Right ventricle myocardium superior (tissue), 1 donor: ENCODE measurements at regions not wholly inside any gene's neighbourhood (a gene's known extent, or its start where the extent isn't known, plus 50 kb on each side); places are given as distances from the start of the nearest gene placed in this dataset.

Source experiments
- ATAC-seq: fragments of 200-7000 bp; cut with Tn5 transposase; one replicate; pipeline ENCODE4 v1.9.1; 2020; ENCODE audit warnings: mild to moderate bottlenecking; ENCODE audit not compliant: poor library complexity
- DNase-seq: peaks from one replicate; pipeline ENCODE4 v3.0.0-alpha.2; 2020
- intact Hi-C: fragments of 100-400 bp; cut with DNase I; formaldehyde crosslinking; loops from one replicate; pipeline ENCODE4 v1.11.2; 2022
- donor health status: DM: no; HTN: yes; CAD: no; lungs with severe emphysema.

- ATAC-seq = no peak
- no peak for DNase-seq
- intact Hi-C loops = no loop called here
Observed at GRCh38 chr10:130889240-130889639, 422.3 kb downstream of the TCERG1L start.

GRCh38 chr10:130889780-130890179 is 421.7 kb downstream of the TCERG1L start:
- intact Hi-C loops = no loop called here
- DNase-seq (no peak), ATAC-seq (no peak)

- ATAC-seq (no peak), DNase-seq (no peak)
- intact Hi-C loops = no loop called here
Observed at GRCh38 chr10:130891066-130891465, 420.5 kb downstream of the TCERG1L start.

GRCh38 chr10:130894471-130894870 is 417.1 kb downstream of the TCERG1L start:
- ATAC-seq (no peak), DNase-seq (no peak)
- intact Hi-C loops = no loop called here

- ATAC-seq (no peak), DNase-seq (no peak)
- intact Hi-C loops = no loop called here
Observed at GRCh38 chr10:130895161-130895560, 416.4 kb downstream of the TCERG1L start.

GRCh38 chr10:130897815-130898214 is 413.7 kb downstream of the TCERG1L start:
- intact Hi-C loops = no loop called here
- ATAC-seq (no peak), DNase-seq (no peak)

GRCh38 chr10:130898381-130898780 is 413.1 kb downstream of the TCERG1L start:
- ATAC-seq = no peak

GRCh38 chr10:130899856-130900255 is 411.7 kb downstream of the TCERG1L start:
- ATAC-seq = no peak
- intact Hi-C loops = no loop called here

More at GRCh38 chr10:130898381-130898780, 413.1 kb downstream of the TCERG1L start:
- intact Hi-C loops = no loop called here
- DNase-seq = no peak

GRCh38 chr10:130900441-130901160 is 410.9 kb downstream of the TCERG1L start:
- no peak for ATAC-seq
- DNase-seq = no peak
- intact Hi-C loops = no loop called here

More at GRCh38 chr10:130899856-130900255, 411.7 kb downstream of the TCERG1L start:
- no peak for DNase-seq

GRCh38 chr10:130901311-130902165 is 410.0 kb downstream of the TCERG1L start:
- intact Hi-C loops = no loop called here

GRCh38 chr10:130902471-130902870 is 409.1 kb downstream of the TCERG1L start:
- intact Hi-C loops = no loop called here
- ATAC-seq (no peak), DNase-seq (no peak)

More at GRCh38 chr10:130901311-130902165, 410.0 kb downstream of the TCERG1L start:
- ATAC-seq = no peak
- no peak for DNase-seq

GRCh38 chr10:130902929-130903328 is 408.6 kb downstream of the TCERG1L start:
- intact Hi-C loops = no loop called here
- DNase-seq (no peak), ATAC-seq (no peak)

- DNase-seq = no peak
- intact Hi-C loops = no loop called here
- no peak for ATAC-seq
Observed at GRCh38 chr10:130904676-130905075, 406.8 kb downstream of the TCERG1L start.

- DNase-seq (no peak), ATAC-seq (no peak)
- intact Hi-C loops = no loop called here
Observed at GRCh38 chr10:130905386-130905785, 406.1 kb downstream of the TCERG1L start.

GRCh38 chr10:130905921-130906320 is 405.6 kb downstream of the TCERG1L start:
- DNase-seq (no peak), ATAC-seq (no peak)
- intact Hi-C loops = no loop called here

GRCh38 chr10:130910848-130911247 is 400.7 kb downstream of the TCERG1L start:
- intact Hi-C loops = no loop called here
- no peak for ATAC-seq
- DNase-seq = no peak

- DNase-seq (no peak), ATAC-seq (no peak)
- intact Hi-C loops = no loop called here
Observed at GRCh38 chr10:130913844-130914243, 397.7 kb downstream of the TCERG1L start.

- ATAC-seq = no peak
- intact Hi-C loops = no loop called here
Observed at GRCh38 chr10:130914367-130914766, 397.2 kb downstream of the TCERG1L start.

GRCh38 chr10:130915065-130915464 is 396.5 kb downstream of the TCERG1L start:
- no peak for ATAC-seq
- intact Hi-C loops = no loop called here
- no peak for DNase-seq

More at GRCh38 chr10:130914367-130914766, 397.2 kb downstream of the TCERG1L start:
- no peak for DNase-seq

GRCh38 chr10:130921461-130921860 is 390.1 kb downstream of the TCERG1L start:
- intact Hi-C loops = no loop called here
- DNase-seq = no peak
- no peak for ATAC-seq
